ENCODE measurements at regions not wholly inside any gene's neighbourhood (a gene's known extent, or its start where the extent isn't known, plus 50 kb on each side); places are given as distances from the start of the nearest gene placed in this dataset.

- DNase-seq = no peak
Observed at GRCh38 chr1:88036345-88037014, 647.6 kb upstream of the PKN2 start.

GRCh38 chr1:88039240-88039639 lies 644.8 kb upstream of the PKN2 start:
- no peak for DNase-seq

GRCh38 chr1:88043834-88044233 lies 640.2 kb upstream of the PKN2 start:
- no peak for DNase-seq

DNA sequence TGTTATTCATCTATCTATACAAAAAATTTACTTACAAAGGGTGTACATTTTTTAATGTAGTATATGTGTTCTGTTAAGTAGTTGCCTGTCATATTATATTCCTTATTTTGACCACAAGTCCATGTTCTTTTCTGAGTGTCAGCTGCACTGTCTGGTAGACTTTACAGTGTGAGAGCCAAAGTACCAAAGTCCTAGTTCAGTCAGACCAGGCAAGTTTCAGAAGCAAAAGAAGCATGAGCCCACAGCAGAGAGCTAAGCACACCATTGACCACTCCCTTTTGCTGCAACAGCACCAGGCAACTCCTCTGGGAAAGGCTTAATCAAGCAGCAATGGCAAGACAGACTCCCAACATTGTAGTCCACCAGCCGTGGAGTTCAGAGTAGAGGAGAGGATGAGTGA lies 631.9 kb upstream of the PKN2 start:
- no peak for DNase-seq

GRCh38 chr1:88053065-88053464 lies 631.0 kb upstream of the PKN2 start:
- DNase-seq = no peak

DNA sequence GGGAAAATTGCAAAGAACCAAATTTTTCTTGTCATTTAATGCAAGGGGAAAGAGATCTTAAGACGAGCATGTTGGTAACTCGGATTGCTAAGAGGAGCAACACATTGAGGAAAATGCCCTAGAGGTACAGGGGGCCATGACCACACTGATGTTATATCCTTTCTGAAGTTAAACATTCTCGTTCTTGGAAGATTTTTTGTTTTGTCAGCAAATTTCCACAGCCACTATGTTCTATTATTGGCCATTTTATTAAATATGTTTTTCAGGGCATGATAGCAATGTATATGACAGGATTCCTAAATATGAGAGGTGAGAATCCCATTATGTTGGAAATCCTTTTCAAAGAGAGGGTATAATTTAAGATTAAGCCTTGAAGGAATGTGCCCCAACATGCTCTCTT lies 627.2 kb upstream of the PKN2 start:
- no peak for DNase-seq

DNA sequence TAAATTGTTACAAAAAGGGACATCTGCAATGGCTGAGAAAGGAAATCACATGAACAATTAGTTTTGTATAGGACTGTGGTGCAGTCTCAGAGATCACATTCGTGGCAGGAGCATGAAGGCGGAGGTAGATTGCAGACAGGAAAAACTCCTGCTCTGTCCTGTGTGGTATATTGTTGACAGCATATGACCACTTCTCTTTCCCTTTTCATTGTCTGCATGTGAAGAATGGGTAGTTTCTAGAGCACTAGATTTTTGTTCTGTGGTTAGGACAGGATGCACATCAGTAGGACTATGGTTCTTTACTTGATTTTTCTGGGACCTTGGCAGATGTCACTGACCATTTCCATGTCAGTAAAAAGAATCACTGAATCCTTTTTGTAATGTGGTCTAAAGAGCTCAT lies 625.9 kb upstream of the PKN2 start:
- DNase-seq = no peak

GRCh38 chr1:88060112-88060673 lies 623.9 kb upstream of the PKN2 start:
- no peak for DNase-seq

DNA sequence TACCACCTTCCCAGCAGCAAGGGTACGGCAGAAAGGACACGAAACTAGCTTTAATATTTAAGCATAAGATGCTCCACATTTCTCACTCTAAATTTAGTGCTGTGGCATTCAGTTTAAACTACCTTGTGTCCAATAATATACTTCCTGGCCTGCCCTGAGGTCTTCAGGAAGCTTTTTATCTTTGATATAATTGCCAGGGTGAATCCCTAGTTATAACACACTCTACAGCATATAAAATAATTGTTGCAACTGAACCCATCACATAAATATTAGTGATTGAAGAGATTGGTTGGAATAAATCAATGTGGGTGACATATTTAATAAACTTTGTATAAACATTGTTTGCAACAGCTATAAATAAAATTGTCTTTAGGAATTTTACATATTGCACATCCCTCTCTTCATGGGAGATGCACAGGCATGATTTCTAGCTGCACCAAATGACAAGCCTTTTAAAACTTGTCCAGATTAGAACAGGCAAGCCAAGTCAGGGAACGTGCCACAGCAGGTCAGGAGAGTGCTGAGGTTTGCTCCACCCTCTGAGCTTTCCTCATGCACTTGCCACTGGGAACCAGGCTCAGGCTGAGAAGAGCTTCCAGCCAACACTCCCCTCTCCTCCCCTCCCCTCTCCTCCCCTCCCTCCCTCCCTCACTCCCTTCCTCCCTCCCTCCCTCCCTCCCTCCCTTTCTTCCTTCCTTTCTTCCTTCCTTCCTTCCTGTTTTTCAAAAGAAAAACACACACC lies 623.2 kb upstream of the PKN2 start:
- no peak for DNase-seq

- DNase-seq = peak; percentile 14
Observed at GRCh38 chr1:88061492-88062177, 622.4 kb upstream of the PKN2 start.

DNA sequence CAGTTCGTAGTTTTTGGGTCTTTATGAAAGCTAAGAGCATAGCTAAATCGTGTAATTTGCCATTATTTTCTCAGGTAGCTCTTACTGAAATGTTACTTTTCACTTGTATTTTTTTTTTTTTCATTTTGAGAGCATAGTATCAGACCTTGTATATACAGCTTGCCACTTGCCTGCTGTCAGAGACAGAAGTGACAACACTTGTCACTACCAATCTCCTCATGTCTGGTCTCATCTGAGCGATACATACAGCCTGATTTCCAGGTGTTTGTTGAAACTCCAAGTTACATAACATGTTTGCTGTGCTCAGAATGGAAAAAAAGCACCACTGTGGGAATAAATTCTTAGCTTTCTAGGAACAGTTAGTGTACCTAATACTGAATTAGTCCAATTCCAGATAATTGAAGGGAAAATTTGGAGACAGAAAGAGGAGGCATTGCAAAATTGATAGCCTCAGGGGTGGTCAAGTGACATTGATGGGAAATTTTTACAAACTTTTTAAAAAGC lies 621.4 kb upstream of the PKN2 start:
- DNase-seq = no peak

- DNase-seq = no peak
Observed at GRCh38 chr1:88063605-88064004, 620.5 kb upstream of the PKN2 start.

- no peak for DNase-seq
Observed at GRCh38 chr1:88068407-88068960, 615.6 kb upstream of the PKN2 start.

GRCh38 chr1:88070956-88071355 lies 613.1 kb upstream of the PKN2 start:
- no peak for DNase-seq

DNA sequence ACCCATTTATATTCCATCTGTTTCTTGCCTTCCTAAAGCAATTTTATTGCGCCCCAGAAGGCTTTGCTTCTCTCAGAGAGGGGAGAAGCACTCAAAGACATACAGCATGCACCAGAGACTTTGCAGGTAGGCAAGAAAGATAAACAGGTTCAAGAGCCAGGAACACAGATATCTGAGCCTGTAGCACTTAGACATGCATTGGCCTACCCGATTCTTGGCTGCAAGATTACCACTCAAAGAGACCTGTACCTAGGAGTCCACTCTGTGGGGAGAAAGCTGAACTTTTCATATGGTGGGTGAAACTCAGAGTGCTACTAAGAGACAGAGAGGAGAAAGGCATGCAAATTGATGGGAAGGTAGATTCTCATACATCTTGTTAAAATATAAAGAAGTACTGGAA lies 609.4 kb upstream of the PKN2 start:
- DNase-seq = no peak

DNA sequence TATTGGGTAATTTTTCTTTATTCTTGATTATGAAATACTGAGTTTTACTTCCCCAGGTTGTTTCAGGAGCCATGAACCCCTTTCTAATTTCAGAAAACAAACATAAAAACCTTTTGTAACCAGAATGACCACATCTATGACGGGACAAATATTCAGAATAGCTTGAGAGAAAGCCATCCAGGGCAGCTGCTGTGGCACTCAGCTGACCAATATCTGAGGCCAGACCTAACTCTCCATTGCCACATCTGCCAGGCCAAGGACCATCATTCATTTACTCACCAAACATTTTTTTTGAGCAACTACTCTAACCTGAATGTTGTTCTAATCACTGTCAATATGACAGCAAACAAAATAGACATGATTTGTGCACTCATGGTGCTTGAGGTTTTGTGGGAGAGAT lies 608.3 kb upstream of the PKN2 start:
- DNase-seq = no peak

DNA sequence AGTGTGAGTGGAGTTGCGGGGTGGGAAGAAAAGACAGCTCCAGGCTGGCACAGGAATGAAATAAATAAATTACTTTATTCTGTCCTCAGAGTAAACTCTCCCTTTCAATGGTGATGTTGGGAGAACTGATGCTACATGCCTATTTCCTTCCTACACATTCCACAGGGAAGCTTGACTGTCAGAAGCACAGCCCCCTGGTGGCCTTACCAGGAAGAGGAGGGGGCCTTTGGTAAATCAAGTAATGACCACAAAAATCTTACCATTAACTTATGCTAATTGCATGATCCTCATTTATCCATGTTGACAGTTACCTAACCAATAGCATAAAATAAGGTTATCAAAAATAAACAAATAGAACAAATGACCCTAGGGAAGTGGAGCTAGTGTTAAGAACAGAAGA lies 605.0 kb upstream of the PKN2 start:
- no peak for DNase-seq

DNA sequence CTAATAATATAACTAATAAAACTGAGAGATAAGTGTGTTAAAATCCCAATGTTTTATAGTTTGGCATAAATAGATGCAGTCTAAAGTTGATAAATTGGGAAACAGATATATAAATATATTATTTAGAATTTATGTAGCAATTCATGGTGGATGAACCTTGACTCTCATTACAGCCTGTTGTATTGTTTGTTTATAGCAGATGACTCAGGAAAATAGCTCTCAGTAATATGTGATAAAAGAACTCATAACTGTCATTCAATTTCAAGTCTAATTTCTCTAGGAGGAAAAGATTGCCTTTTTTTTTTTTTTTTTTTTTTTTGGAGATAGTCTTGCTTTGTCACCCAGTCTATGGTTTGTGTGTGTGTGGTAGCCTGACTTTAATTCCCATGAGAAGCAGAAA lies 603.2 kb upstream of the PKN2 start:
- DNase-seq = no peak

DNA sequence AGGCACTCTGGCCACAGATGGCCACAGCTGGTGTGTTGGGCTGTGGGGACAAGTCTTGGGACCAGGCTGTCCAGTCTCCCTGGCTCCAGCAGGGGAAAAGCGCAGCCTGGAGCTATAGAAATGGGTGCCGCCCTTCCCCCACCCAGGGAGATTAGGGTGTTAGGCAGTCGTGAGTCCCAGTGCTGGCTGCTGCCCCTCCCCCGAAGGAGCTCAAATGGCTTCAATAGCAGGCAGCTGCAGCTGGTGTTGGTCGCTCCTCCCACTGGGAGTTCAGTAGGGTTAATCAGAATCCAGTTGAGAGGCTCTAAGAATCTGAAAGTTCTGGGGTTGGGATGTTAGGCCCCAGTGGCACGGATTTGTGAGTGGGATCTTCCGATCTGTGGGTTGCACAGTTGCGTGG lies 595.6 kb upstream of the PKN2 start:
- DNase-seq = no peak

- DNase-seq = no peak
Observed at GRCh38 chr1:88089961-88090360, 594.1 kb upstream of the PKN2 start.

DNA sequence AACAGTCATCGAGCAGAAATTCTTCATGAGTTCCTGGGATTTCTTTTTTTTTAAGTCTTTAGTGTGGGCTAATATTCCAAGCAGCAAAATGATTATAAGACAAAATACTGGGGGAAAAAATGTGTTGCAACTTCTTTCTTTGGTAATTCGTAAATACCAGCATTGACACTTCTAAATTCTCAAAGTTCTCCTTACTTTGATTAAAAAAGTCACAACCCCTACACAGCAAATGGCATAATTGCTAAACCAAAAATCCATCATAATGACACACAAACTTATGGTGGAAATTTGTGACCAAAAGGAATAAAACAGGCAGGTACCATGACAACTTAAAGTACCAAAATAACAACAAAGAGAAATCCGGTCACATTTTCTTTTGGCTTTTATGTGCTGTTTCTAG lies 585.2 kb upstream of the PKN2 start:
- DNase-seq = no peak

DNA sequence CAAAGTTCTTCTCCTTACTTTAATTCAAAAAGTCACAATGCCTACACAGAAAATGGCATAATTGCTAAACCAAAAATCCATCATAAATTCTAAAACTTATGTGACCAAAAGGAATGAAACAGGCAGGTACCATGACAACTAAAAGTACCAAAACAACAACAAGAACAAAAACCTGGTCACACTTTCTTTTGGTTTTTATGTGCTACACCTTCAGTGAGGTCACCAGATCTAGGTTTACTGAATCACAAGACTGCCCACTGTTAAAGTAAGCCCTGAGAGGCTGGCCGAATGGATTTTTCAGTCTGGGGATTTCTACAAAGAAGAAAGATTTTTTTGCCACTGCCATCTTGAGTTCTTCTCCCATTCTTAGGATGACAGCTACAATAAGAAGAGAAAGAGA lies 583.0 kb upstream of the PKN2 start:
- no peak for DNase-seq

GRCh38 chr1:88104236-88104635 lies 579.8 kb upstream of the PKN2 start:
- no peak for DNase-seq

Data from DMS153 (cell line).